Adrenal gland (tissue), 9 donors: ENCODE measurements at regions not wholly inside any gene's neighbourhood (a gene's known extent, or its start where the extent isn't known, plus 50 kb on each side); places are given as distances from the start of the nearest gene placed in this dataset.

Experiments used
- DNase-seq, 7 donors: peaks; one replicate each; pipeline ENCODE4 v3.0.0-alpha.2; 2019 to 2020
- H3K27ac ChIP-seq, 5 donors: fragments of 200-600 bp; sonication (generic) in 4 of 5; 1 replicate in 3 of 5; 2 replicates in 2 of 5; pipeline versions ENCODE4 v1.5.1 to v1.8.0; 2016 to 2020; ENCODE audit warnings: mild to moderate bottlenecking in 1 of 5
- H3K27me3 ChIP-seq: fragments of 200-600 bp; 2 replicates; pipeline ENCODE4 v1.8.0; 2021
- H3K36me3 ChIP-seq, 2 donors: fragments of 200-600 bp; replicated peaks in 1 of 2; 1 replicate in 1 of 2; 2 replicates in 1 of 2; pipeline versions ENCODE4 v1.5.1 to v1.8.0; 2018 to 2022
- H3K4me1 ChIP-seq, 2 donors: fragments of 200-600 bp; replicated peaks in 1 of 2; 1 replicate in 1 of 2; 2 replicates in 1 of 2; pipeline versions ENCODE4 v1.5.1 to v1.8.0; 2018 to 2021
- H3K4me3 ChIP-seq, 4 donors: fragments of 200-600 bp; sonication (generic) in 3 of 4; one replicate each; pipeline ENCODE4 v1.5.1; 2016 to 2018
- H3K9me3 ChIP-seq, 3 donors: fragments of 200-600 bp; sonication (generic) in 1 of 3; replicated peaks in 1 of 3; 1 replicate in 2 of 3; 2 replicates in 1 of 3; pipeline versions ENCODE4 v1.5.1 to v1.8.0; 2016 to 2021
- POLR2A ChIP-seq, 2 donors: fragments of 450-650 bp; IDR thresholded peaks; one replicate each; pipeline ENCODE4 v1.6.1; 2017; ENCODE audit warnings: antibody characterized with exemption in 2 of 2, mild to moderate bottlenecking in 2 of 2, moderate library complexity in 1 of 2
- WGBS, 4 donors: extraction: QIAGEN DNeasy Blood & Tissue Kit in 2 of 4; methylation state at CpG; one replicate each; pipeline versions ENCODE4 v1.1.5 to v1.1.7; 2013 to 2017; 5-methylcytosine and 5-hydroxymethylcytosine counted together
- intact Hi-C, 2 donors: fragments of 100-400 bp; cut with DNase I; formaldehyde crosslinking; loops; one replicate each; pipeline versions ENCODE4 v1.14.1 to v1.15.0; 2022 to 2023
- TF ChIP-seq, protein P1 (sequence below), 6 experiments: fragments of 450-650 bp in 4 of 6; fragments of 200-600 bp in 2 of 6; sonication (generic) in 1 of 6; IDR thresholded peaks; 1 replicate in 5 of 6; 2 replicates in 1 of 6; pipeline versions ENCODE4 v1.5.1 to v1.8.0; 2016 to 2021; ENCODE audit warnings: antibody characterized with exemption in 6 of 6, mild to moderate bottlenecking in 2 of 6, moderate library complexity in 1 of 6
- donor health status: healthy with polysubstance abuse.
- donor health status: Bipolar disorder and iron deficiency.
- donor health status: DM: yes; HTN: yes; CAD: no.
- donor health status: DM: no; HTN: no; CAD: no.
- donor health status: DM: no; HTN: no; CAD: no.

DNA sequence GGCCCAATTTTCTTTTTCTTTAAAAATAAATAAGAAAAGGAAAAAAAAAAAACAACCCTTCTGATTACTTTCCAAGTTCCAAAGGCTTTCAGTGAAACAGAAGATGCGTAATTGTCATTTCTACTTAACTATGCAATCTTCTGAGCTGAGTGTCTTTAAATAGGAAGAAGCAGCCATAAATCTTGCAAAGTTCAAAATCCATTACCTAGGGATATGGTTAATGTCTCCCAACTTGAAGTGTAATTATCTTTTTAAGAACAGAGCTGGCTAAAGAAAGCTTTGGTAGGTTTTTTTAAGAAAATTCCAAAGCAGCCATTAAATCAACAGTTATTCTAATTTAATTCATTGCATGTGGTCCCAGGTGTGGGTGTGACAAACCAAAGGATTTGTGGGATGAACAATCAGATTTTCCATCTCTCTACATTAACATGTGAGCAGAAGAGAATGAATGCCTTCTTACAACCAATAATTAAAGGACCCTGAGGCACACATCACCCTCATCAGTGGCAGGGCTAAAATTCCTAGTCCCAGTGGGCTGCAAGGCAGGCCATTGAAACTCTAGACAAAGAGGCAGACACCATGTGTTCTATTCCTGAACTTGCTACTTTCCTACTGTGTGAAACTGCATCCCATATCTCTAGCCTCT is 419.2 kb downstream of the REEP3 start:
- no peaks in the 10 kb centered on the region for H3K36me3 ChIP-seq
- intact Hi-C loops, result no loop called here

DNA sequence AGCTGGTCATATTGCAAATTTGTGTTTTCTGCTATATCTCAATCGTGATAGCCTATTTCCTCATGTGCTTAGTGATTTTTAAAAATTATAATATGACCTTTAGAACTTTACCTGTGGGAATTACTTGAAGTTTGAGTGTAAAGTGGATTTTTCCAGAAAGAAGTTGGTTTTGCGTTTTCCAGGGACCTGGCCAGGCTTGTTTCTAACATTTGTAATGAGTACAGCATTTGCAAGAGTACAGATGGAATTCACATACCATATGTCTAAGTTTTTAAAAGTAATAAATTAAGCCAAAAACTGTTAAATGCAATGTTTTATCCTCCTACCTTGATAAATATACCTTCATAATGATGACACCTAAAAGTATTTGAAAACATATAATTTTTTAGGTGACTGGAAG is 443.2 kb downstream of the REEP3 start:
- Histone ChIP-seq H3K4me1 (no peaks in the 10 kb centered on the region), H3K27me3 (no peaks in the 10 kb centered on the region), H3K9me3 (no peaks in the 10 kb centered on the region), H3K36me3 (no peaks in the 10 kb centered on the region), H3K4me3 (no peak overlapping the region), H3K27ac (no peak overlapping the region)
- 55 to 69% (median 65%) methylated on average over 2 of the region's 2 CpGs for WGBS, 4 donors
- intact Hi-C loops, result no loop called here
- no peak for TF ChIP-seq POLR2A (IDR thresholded peaks at IDR 0.05)
- TF ChIP-seq, protein P1, sequence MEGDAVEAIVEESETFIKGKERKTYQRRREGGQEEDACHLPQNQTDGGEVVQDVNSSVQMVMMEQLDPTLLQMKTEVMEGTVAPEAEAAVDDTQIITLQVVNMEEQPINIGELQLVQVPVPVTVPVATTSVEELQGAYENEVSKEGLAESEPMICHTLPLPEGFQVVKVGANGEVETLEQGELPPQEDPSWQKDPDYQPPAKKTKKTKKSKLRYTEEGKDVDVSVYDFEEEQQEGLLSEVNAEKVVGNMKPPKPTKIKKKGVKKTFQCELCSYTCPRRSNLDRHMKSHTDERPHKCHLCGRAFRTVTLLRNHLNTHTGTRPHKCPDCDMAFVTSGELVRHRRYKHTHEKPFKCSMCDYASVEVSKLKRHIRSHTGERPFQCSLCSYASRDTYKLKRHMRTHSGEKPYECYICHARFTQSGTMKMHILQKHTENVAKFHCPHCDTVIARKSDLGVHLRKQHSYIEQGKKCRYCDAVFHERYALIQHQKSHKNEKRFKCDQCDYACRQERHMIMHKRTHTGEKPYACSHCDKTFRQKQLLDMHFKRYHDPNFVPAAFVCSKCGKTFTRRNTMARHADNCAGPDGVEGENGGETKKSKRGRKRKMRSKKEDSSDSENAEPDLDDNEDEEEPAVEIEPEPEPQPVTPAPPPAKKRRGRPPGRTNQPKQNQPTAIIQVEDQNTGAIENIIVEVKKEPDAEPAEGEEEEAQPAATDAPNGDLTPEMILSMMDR (IDR thresholded peaks at IDR 0.05), result no peak
- DNase-seq, result no peak

More for the DNA sequence above, 419.2 kb downstream of the REEP3 start:
- no peak for TF ChIP-seq POLR2A (IDR thresholded peaks at IDR 0.05)
- TF ChIP-seq, protein P1 (IDR thresholded peaks at IDR 0.05), result no peak
- Histone ChIP-seq H3K27ac (no peak overlapping the region), H3K4me1 (no peaks in the 10 kb centered on the region), H3K9me3 (no peaks in the 10 kb centered on the region), H3K27me3 (no peaks in the 10 kb centered on the region), H3K4me3 (no peak overlapping the region)
- WGBS, 4 donors, result 68 to 79% (median 71%) methylated on average over 1 of the region's 1 CpG
- no peak for DNase-seq

DNA sequence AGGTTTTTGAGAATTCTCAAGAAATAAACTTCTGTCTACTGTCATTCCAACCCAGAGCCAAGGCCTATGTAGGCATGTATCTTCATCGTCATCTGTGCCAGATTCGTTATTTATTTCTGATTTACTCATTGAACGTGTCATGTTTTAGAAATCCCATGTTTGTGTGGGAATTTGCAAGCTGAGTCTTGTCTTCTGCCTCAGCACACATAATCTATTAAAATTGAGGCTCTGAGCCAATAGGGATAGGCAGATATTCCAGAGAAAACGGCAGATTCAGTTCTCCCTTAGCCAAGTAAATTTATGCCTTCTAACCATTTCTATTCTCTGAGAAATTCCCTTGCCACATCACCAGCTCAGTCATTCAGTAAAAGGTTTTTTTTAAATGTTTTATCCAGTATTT is 444.6 kb downstream of the REEP3 start:
- Histone ChIP-seq H3K9me3 (no peaks in the 10 kb centered on the region), H3K4me1 (no peaks in the 10 kb centered on the region), H3K4me3 (no peak overlapping the region), H3K27me3 (no peaks in the 10 kb centered on the region), H3K36me3 (no peaks in the 10 kb centered on the region), H3K27ac (no peak overlapping the region)
- intact Hi-C loops, result no loop called here
- DNase-seq, result no peak
- 49 to 58% (median 52%) methylated on average over 4 of the region's 4 CpGs for WGBS, 4 donors
- TF ChIP-seq, protein P1 (IDR thresholded peaks at IDR 0.05), result no peak
- TF ChIP-seq POLR2A (IDR thresholded peaks at IDR 0.05), result no peak

DNA sequence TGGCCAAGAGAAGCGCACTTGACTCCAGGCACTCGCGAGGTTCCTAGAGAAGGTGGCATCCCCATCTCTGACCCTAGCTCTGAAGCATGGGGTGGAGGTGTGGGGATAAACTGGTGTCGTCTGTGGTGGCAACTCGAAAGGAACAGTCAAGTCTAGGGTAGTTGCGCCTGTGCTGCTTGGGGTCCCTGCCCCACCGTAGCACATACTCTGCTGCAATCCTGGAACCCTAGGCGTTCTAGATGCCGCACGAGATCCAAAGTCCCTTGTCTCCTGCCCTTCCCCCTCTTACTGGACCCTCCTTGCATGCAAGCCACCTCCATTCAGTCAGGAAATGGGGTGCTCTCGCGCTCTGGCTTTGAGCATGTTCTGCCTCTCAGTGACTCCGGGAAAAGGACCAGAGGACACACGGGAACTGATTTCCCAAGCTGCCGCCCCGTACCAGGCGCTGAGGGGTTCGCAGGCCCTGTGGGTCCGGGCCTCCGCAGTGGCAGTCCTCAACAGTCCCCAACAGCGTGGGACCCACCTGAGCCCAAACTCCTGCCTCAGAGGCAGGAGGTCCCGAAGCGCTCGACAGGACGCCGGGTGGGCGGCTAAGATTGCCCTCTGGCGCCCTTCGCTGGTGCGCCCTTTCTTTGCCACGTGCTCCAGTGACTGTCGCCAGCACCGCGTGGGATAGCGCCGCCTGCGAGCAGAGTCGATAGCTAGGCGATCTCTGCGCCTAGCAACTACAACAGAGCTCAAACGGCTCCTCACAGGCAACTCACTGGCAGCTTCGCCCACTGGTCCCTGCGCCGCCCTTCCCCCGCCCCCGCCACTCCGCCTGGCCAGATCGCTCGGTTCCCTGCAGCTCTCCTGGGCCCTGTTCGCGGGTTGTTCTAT is 452.0 kb downstream of the REEP3 start:
- H3K27ac ChIP-seq, result no peak overlapping the region
- TF ChIP-seq, protein P1 (IDR thresholded peaks at IDR 0.05), result no peak
- TF ChIP-seq POLR2A (IDR thresholded peaks at IDR 0.05), result no peak
- intact Hi-C loops, result no loop called here
- no peaks in the 10 kb centered on the region for H3K27me3 ChIP-seq
- WGBS, 4 donors, result 74 to 90% (median 81%) methylated on average over 37 to 51 of the region's 51 CpGs
- no peaks in the 10 kb centered on the region for H3K4me1 ChIP-seq
- H3K36me3 ChIP-seq, result no peaks in the 10 kb centered on the region
- DNase-seq, result no peak
- H3K4me3 ChIP-seq, result no peak overlapping the region
- H3K9me3 ChIP-seq, result no peaks in the 10 kb centered on the region
